Progenitor cell of endocrine pancreas (in vitro differentiated cells): ENCODE measurements at regions not wholly inside any gene's neighbourhood (a gene's known extent, or its start where the extent isn't known, plus 50 kb on each side); places are given as distances from the start of the nearest gene placed in this dataset.
"Not testable (repeated sequence)": the region's sequence is repeated elsewhere in the genome, so short reads cannot be mapped to it uniquely, and the experiment has no call there.

Experiments used
- DNase-seq: peaks from one replicate; pipeline ENCODE4 v3.0.0; 2021; ENCODE audit warnings: low spot score; ENCODE audit not compliant: unreplicated experiment
- H3K27ac Mint-ChIP-seq: 2 replicates; pipeline ENCODE4 v1.8.0; 2021; ENCODE audit warnings: mild to moderate bottlenecking, moderate library complexity, mixed read lengths
- H3K27me3 Mint-ChIP-seq: 2 replicates; pipeline ENCODE4 v1.8.0; 2021; ENCODE audit warnings: mixed read lengths
- H3K36me3 Mint-ChIP-seq: 2 replicates; pipeline ENCODE4 v1.8.0; 2022; ENCODE audit warnings: mixed read lengths; ENCODE audit not compliant: insufficient read depth
- H3K4me1 Mint-ChIP-seq: 2 replicates; pipeline ENCODE4 v1.8.0; 2021; ENCODE audit warnings: low read depth, mixed read lengths
- H3K4me3 Mint-ChIP-seq: 2 replicates; pipeline ENCODE4 v1.8.0; 2021; ENCODE audit warnings: low read depth, mild to moderate bottlenecking, moderate library complexity, mixed read lengths
- H3K9me3 Mint-ChIP-seq: 2 replicates; pipeline ENCODE4 v1.8.0; 2021; ENCODE audit warnings: low read depth, mixed read lengths
- TF ChIP-seq, protein P1 (sequence below): fragments of 200-600 bp; sonication (generic); IDR thresholded peaks from one replicate; pipeline ENCODE4 v1.5.0; 2021; ENCODE audit warnings: antibody characterized with exemption, mild to moderate bottlenecking; ENCODE audit not compliant: unreplicated experiment

DNA sequence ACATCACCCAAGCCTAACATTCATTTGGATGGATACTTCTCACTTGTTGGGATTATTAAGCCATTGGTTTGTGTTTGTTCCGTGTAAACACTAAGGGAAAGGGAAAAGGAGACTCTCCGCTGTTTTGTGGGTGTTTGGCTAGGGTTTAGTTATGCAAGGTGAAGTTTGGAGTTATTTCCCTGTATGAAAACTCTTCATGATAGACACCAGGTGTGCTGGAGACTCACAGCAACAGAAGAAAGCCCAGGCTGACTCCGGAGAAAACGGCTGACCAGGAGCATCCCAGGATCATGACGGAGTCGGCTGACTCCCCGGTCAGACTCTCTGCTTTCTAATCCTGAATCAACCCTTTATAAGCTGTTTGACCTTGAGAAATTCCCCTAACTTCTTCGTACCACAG is 94.1 kb upstream of the KLF6 start:
- Mint-ChIP-seq H3K9me3 (peaks cover 5% of the 10 kb centered on the region), H3K4me3 (no peak overlapping the region), H3K27me3 (peaks cover 6% of the 10 kb centered on the region), H3K4me1 (peaks cover 3% of the 10 kb centered on the region), H3K36me3 (no peaks in the 10 kb centered on the region), H3K27ac (peak overlapping the region; percentile 22)
- TF ChIP-seq, protein P1, sequence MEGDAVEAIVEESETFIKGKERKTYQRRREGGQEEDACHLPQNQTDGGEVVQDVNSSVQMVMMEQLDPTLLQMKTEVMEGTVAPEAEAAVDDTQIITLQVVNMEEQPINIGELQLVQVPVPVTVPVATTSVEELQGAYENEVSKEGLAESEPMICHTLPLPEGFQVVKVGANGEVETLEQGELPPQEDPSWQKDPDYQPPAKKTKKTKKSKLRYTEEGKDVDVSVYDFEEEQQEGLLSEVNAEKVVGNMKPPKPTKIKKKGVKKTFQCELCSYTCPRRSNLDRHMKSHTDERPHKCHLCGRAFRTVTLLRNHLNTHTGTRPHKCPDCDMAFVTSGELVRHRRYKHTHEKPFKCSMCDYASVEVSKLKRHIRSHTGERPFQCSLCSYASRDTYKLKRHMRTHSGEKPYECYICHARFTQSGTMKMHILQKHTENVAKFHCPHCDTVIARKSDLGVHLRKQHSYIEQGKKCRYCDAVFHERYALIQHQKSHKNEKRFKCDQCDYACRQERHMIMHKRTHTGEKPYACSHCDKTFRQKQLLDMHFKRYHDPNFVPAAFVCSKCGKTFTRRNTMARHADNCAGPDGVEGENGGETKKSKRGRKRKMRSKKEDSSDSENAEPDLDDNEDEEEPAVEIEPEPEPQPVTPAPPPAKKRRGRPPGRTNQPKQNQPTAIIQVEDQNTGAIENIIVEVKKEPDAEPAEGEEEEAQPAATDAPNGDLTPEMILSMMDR = no peak
- no peak for DNase-seq

- peaks cover 5% of the 10 kb centered on the region for H3K9me3 Mint-ChIP-seq
- TF ChIP-seq, protein P1 = no peak
- no peaks in the 10 kb centered on the region for H3K36me3 Mint-ChIP-seq
- H3K4me1 Mint-ChIP-seq = peaks cover 8% of the 10 kb centered on the region
- no peak for DNase-seq
- H3K27ac Mint-ChIP-seq = no peak overlapping the region
- H3K27me3 Mint-ChIP-seq = peaks cover 3% of the 10 kb centered on the region
- no peak overlapping the region for H3K4me3 Mint-ChIP-seq
Measured at GRCh38 chr10:3877211-3878000, 92.4 kb upstream of the KLF6 start.

DNA sequence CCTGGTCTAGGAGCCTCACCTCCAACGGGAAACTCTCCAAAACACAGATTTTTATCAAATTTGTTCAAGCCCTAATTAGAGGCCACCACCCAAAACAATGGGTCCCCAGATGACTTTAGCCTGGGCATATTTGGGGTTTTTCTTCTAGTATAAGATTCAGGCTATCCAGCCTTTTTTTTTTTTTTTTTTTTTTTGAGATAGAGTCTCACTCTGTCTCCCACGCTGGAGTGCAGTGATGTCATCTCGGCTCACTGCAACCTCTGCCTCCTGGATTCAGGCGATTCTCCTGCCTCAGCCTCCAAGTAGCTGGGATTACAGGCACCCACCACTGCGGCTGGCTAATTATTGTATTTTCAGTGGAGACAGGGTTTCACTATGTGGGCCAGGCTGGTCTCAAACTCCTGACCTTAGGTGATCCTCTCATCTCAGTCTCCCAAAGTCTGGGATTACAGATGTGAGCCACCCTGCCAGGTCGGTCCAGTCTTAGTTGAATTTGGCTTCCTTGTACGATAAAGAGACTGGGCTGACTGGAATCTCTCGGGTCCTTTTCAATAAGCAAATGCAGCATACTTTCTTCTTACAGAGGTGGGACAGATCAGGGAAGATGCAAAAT is 91.4 kb upstream of the KLF6 start:
- H3K4me1 Mint-ChIP-seq = peaks cover 7% of the 10 kb centered on the region
- DNase-seq = no peak
- H3K9me3 Mint-ChIP-seq = no peaks in the 10 kb centered on the region
- H3K36me3 Mint-ChIP-seq = no peaks in the 10 kb centered on the region
- H3K4me3 Mint-ChIP-seq = no peak overlapping the region
- TF ChIP-seq, protein P1 = no peak
- no peak overlapping the region for H3K27ac Mint-ChIP-seq
- peaks cover 3% of the 10 kb centered on the region for H3K27me3 Mint-ChIP-seq

- peaks cover 3% of the 10 kb centered on the region for H3K27me3 Mint-ChIP-seq
- no peak for DNase-seq
- TF ChIP-seq, protein P1 = no peak
- no peaks in the 10 kb centered on the region for H3K9me3 Mint-ChIP-seq
- H3K4me3 Mint-ChIP-seq = no peak overlapping the region
- no peak overlapping the region for H3K27ac Mint-ChIP-seq
- H3K36me3 Mint-ChIP-seq = no peaks in the 10 kb centered on the region
- peaks cover 7% of the 10 kb centered on the region for H3K4me1 Mint-ChIP-seq
Measured at GRCh38 chr10:3875842-3876235, 90.8 kb upstream of the KLF6 start.

DNA sequence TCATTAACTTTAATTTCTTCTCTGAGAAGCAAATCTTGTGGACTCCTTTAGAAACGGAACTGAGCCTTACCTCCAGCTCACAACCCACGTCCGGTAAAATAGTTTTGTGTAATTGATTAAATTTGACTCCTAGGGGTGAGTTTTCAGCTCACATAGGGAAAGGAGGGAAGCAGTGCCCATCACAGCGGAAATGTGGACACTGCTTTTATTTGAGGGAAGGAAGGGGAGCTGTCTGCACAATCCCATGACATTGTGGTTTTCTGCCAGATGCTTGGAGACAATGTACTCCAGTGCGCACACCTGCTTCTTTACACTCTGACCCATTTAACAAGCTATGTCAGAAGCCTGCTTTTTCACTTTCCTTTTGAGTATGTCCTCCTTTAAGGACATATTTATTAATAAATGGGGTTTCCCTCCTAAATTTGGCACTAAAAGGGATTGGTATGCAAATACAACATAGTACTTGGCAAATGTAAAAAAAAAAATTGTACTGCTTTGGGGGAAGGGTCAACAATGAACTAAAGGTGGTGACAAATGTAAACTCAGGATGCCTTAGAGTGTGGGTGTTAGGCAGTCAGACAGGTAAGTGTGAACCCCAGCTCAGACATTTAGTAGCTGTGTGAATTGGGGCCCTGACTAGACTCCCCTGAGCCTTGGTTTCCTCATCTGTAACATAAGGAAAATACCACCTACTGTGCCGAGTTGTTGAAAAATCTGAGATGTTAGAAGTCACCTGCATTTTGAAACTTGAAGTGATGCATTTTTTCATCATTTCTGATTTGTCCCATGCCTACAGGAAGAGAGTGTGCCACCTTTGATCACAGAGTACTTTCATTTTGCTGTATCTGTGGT is 90.2 kb upstream of the KLF6 start:
- no peak for DNase-seq
- H3K9me3 Mint-ChIP-seq = no peaks in the 10 kb centered on the region
- H3K27ac Mint-ChIP-seq = no peak overlapping the region
- peaks cover 2% of the 10 kb centered on the region for H3K27me3 Mint-ChIP-seq
- H3K4me1 Mint-ChIP-seq = peaks cover 7% of the 10 kb centered on the region
- no peak overlapping the region for H3K4me3 Mint-ChIP-seq
- no peaks in the 10 kb centered on the region for H3K36me3 Mint-ChIP-seq
- TF ChIP-seq, protein P1 = no peak

- not testable (repeated sequence) for H3K4me3 Mint-ChIP-seq, H3K9me3 Mint-ChIP-seq, DNase-seq, H3K27ac Mint-ChIP-seq, H3K4me1 Mint-ChIP-seq, H3K36me3 Mint-ChIP-seq, H3K27me3 Mint-ChIP-seq
Measured at GRCh38 chr10:3874610-3874989, 89.6 kb upstream of the KLF6 start.
